PFSK-1 (cell line): ENCODE measurements at regions not wholly inside any gene's neighbourhood (a gene's known extent, or its start where the extent isn't known, plus 50 kb on each side); places are given as distances from the start of the nearest gene placed in this dataset.

ENCODE experiments used
- FOXP2 ChIP-seq: optimal IDR thresholded peaks from 2 replicates; pipeline ENCODE3; 2011; ENCODE audit warnings: borderline replicate concordance, control low read depth, inconsistent platforms; ENCODE audit not compliant: insufficient read depth; ENCODE audit errors: extremely low read length, extremely low read depth
- POLR2AphosphoS5 ChIP-seq: IDR thresholded peaks from 2 replicates; pipeline ENCODE4 v1.6.1; 2012; ENCODE audit warnings: low read depth, mild to moderate bottlenecking, control low read depth, low read length, moderate library complexity
- REST ChIP-seq, 2 experiments: IDR thresholded peaks; 2 replicates each; pipeline versions ENCODE4 v1.6.1 to v1.8.0; 2011 to 2012; ENCODE audit warnings: low read depth in 2 of 2, low read length in 2 of 2, control low read depth in 1 of 2, inconsistent platforms in 1 of 2, mild to moderate bottlenecking in 1 of 2, moderate library complexity in 1 of 2; ENCODE audit not compliant: insufficient read depth in 1 of 2
- SIN3A ChIP-seq: IDR thresholded peaks from 2 replicates; pipeline ENCODE4 v1.6.1; 2012; ENCODE audit warnings: mild to moderate bottlenecking, low read length, moderate library complexity, borderline replicate concordance; ENCODE audit not compliant: insufficient read depth
- TAF1 ChIP-seq: IDR thresholded peaks from 2 replicates; pipeline ENCODE4 v1.6.1; 2012; ENCODE audit warnings: low read length, control low read depth, borderline replicate concordance; ENCODE audit not compliant: insufficient read depth

- TF ChIP-seq FOXP2 (no peak), POLR2AphosphoS5 (no peak), SIN3A (no peak), REST (IDR thresholded peaks at IDR 0.05; ENCODE audit: insufficient read depth in 1 of 2, low read depth in 2 of 2, low read length in 2 of 2) (no peak), TAF1 (no peak)
Observed at GRCh38 chr4:184315675-184316359, 98.1 kb upstream of the ENPP6 start.

- TF ChIP-seq FOXP2 (no peak), TAF1 (no peak), REST (IDR thresholded peaks at IDR 0.05; ENCODE audit: insufficient read depth in 1 of 2, low read depth in 2 of 2, low read length in 2 of 2) (no peak), SIN3A (no peak), POLR2AphosphoS5 (no peak)
Observed at GRCh38 chr4:184313702-184314659, 96.3 kb upstream of the ENPP6 start.

- TF ChIP-seq POLR2AphosphoS5, result no peak
- no peak for TF ChIP-seq REST (IDR thresholded peaks at IDR 0.05; ENCODE audit: insufficient read depth in 1 of 2, low read depth in 2 of 2, low read length in 2 of 2)
- TF ChIP-seq SIN3A, result no peak
- no peak for TF ChIP-seq TAF1
- no peak for TF ChIP-seq FOXP2
Observed at GRCh38 chr4:184313058-184313581, 95.4 kb upstream of the ENPP6 start.

- no peak for TF ChIP-seq SIN3A
- TF ChIP-seq REST (IDR thresholded peaks at IDR 0.05; ENCODE audit: insufficient read depth in 1 of 2, low read depth in 2 of 2, low read length in 2 of 2), result no peak
- TF ChIP-seq TAF1, result no peak
- no peak for TF ChIP-seq POLR2AphosphoS5
- TF ChIP-seq FOXP2, result no peak
Observed at GRCh38 chr4:184312126-184312525, 94.5 kb upstream of the ENPP6 start.
